HepG2 (cell line): ENCODE measurements at regions not wholly inside any gene's neighbourhood (a gene's known extent, or its start where the extent isn't known, plus 50 kb on each side); places are given as distances from the start of the nearest gene placed in this dataset.

Experiments
- CHCHD3 ChIP-seq: sonication (generic); formaldehyde crosslinking; IDR thresholded peaks from 2 replicates; pipeline ENCODE4 v1.8.0; 2022; ENCODE audit warnings: mild to moderate bottlenecking, missing genetic modification reagents, moderate library complexity
- E2F1 ChIP-seq: sonication (generic); formaldehyde crosslinking; IDR thresholded peaks from 2 replicates; pipeline ENCODE4 v1.5.0; 2020; ENCODE audit warnings: missing genetic modification reagents
- GATAD2A ChIP-seq: IDR thresholded peaks from 2 replicates; pipeline ENCODE4 v1.6.1; 2016
- HMGA1 ChIP-seq: sonication (generic); formaldehyde crosslinking; conservative IDR thresholded peaks from 2 replicates; pipeline ENCODE4 v1.4.0; 2020; ENCODE audit warnings: missing genetic modification reagents
- HNF4G ChIP-seq, 2 experiments: sonication (generic) in 1 of 2; formaldehyde crosslinking in 1 of 2; IDR thresholded peaks; 2 replicates each; pipeline versions ENCODE4 v1.4.0 to v1.6.1; 2011 to 2020; ENCODE audit warnings: borderline replicate concordance in 2 of 2, low read depth in 2 of 2, mild to moderate bottlenecking in 2 of 2, low read length in 1 of 2, missing genetic modification reagents in 1 of 2, moderate library complexity in 1 of 2
- KLF11 ChIP-seq: IDR thresholded peaks from 2 replicates; pipeline ENCODE4 v1.6.1; 2016; ENCODE audit warnings: missing compliant biosample characterization
- MAX ChIP-seq: IDR thresholded peaks from 2 replicates; pipeline ENCODE4 v1.6.1; 2012; ENCODE audit warnings: inconsistent platforms
- PREB ChIP-seq: sonication (generic); formaldehyde crosslinking; IDR thresholded peaks from 2 replicates; pipeline ENCODE4 v1.4.0; 2020; ENCODE audit warnings: missing genetic modification reagents
- RBFOX2 ChIP-seq: fragments of 200-400 bp; formaldehyde crosslinking; IDR thresholded peaks from 2 replicates; pipeline ENCODE4 v1.6.1; 2017; ENCODE audit warnings: low read depth, mild to moderate bottlenecking, low read length
- SALL1 ChIP-seq: sonication (generic); formaldehyde crosslinking; IDR thresholded peaks from 2 replicates; pipeline ENCODE4 v1.8.0; 2022; ENCODE audit warnings: mild to moderate bottlenecking, missing genetic modification reagents
- SAP130 ChIP-seq: IDR thresholded peaks from 2 replicates; pipeline ENCODE4 v1.6.1; 2016; ENCODE audit warnings: low read depth
- ZBTB10 ChIP-seq: sonication (generic); formaldehyde crosslinking; IDR thresholded peaks from 2 replicates; pipeline ENCODE4 v1.4.0; 2020; ENCODE audit warnings: missing genetic modification reagents, borderline replicate concordance
- ZBTB7A ChIP-seq: sonication (generic); formaldehyde crosslinking; IDR thresholded peaks from 2 replicates; pipeline ENCODE4 v1.8.0; 2022; ENCODE audit warnings: mild to moderate bottlenecking, missing genetic modification reagents
- ZFAT ChIP-seq: sonication (generic); formaldehyde crosslinking; conservative IDR thresholded peaks from 2 replicates; pipeline ENCODE4 v1.8.1; 2023; ENCODE audit warnings: missing genetic modification reagents, inconsistent platforms
- ZFY ChIP-seq: sonication (generic); formaldehyde crosslinking; IDR thresholded peaks from 2 replicates; pipeline ENCODE4 v1.4.0; 2020; ENCODE audit warnings: missing genetic modification reagents
- ZNF572 ChIP-seq: sonication (generic); formaldehyde crosslinking; IDR thresholded peaks from 2 replicates; pipeline ENCODE4 v1.5.1; 2020; ENCODE audit warnings: mild to moderate bottlenecking, missing genetic modification reagents
- ZNF687 ChIP-seq: sonication (generic); formaldehyde crosslinking; IDR thresholded peaks from 2 replicates; pipeline ENCODE4 v1.5.1; 2020; ENCODE audit warnings: mild to moderate bottlenecking, missing genetic modification reagents, moderate library complexity
- ZNF792 ChIP-seq: IDR thresholded peaks from 2 replicates; pipeline ENCODE4 v1.6.1; 2016
- ZNF800 ChIP-seq: sonication (generic); formaldehyde crosslinking; IDR thresholded peaks from 2 replicates; pipeline ENCODE4 v1.4.0; 2020; ENCODE audit warnings: missing genetic modification reagents

- no peak for TF ChIP-seq ZBTB10 (CRISPR knock-in tag)
- TF ChIP-seq ZNF792 (CRISPR knock-in tag): no peak
- TF ChIP-seq RBFOX2: no peak
- no peak for TF ChIP-seq PREB (CRISPR knock-in tag)
- TF ChIP-seq ZNF572 (CRISPR knock-in tag): no peak
- TF ChIP-seq HMGA1 (CRISPR knock-in tag): no peak
- TF ChIP-seq E2F1 (CRISPR knock-in tag): no peak
- TF ChIP-seq GATAD2A: peak; percentile 56; the same call in 1 of the 2 replicates
- peak; percentile 35; the same call in 1 of the 2 replicates for TF ChIP-seq ZFY (CRISPR knock-in tag)
- no peak for TF ChIP-seq KLF11
- 0 out of 2 replicates have a peak, but pooled peaks have one; percentile 48 for TF ChIP-seq ZBTB7A (CRISPR knock-in tag)
- no peak for TF ChIP-seq CHCHD3 (CRISPR knock-in tag)
- peak; percentile 9; the same call in 1 of the 2 replicates for TF ChIP-seq HNF4G (IDR thresholded peaks at IDR 0.05; ENCODE audit: borderline replicate concordance, low read depth, low read length)
- TF ChIP-seq HNF4G (CRISPR knock-in tag; IDR thresholded peaks at IDR 0.05; ENCODE audit: borderline replicate concordance, low read depth): no peak; the same call in 1 of the 2 replicates
- TF ChIP-seq ZNF800 (CRISPR knock-in tag): peak; percentile 59; the same call in 1 of the 2 replicates
- peak; percentile 64 for TF ChIP-seq MAX
- no peak for TF ChIP-seq ZFAT (CRISPR knock-in tag)
- peak; percentile 37; the same call in 1 of the 2 replicates for TF ChIP-seq SALL1 (CRISPR knock-in tag)
- TF ChIP-seq ZNF687 (CRISPR knock-in tag): peak; percentile 58
- peak; percentile 54 for TF ChIP-seq SAP130 (CRISPR knock-in tag)
Measured at GRCh38 chr2:235265348-235265965, 228.4 kb upstream of the AGAP1 start (continued).
